GM21526 (cell line): ENCODE measurements at regions not wholly inside any gene's neighbourhood (a gene's known extent, or its start where the extent isn't known, plus 50 kb on each side); places are given as distances from the start of the nearest gene placed in this dataset.
"Not testable (repeated sequence)": the region's sequence is repeated elsewhere in the genome, so short reads cannot be mapped to it uniquely, and the experiment has no call there.

Source experiments
- ATAC-seq: cut with Tn5 transposase; IDR thresholded peaks from one replicate; pipeline ENCODE4 v1.9.1; 2021; ENCODE audit warnings: moderate library complexity; ENCODE audit not compliant: unreplicated experiment, low FRiP score

GRCh38 chr11:90446207-90446606, 223.4 kb upstream of the CHORDC1 start:
- ATAC-seq, result no peak

DNA sequence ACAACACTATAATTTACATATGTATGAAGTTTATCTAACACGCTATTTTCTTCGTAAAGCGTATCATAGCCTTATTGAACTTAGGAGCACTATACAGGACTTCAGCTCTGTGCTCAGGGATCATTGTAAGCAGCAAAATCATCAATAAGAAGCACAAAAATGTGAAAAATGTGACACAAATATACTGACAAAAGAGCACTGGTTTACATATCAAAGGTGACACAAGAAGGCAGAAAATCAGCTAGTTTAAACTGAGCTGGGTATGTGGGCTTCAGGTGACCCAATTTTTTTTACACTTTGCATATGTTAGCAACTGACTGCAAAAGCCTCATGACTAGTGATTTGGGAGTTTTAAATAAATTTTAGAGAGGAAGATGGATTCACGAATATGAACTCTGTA, 215.2 kb upstream of the CHORDC1 start:
- no peak for ATAC-seq

- ATAC-seq, result no peak
Measured at GRCh38 chr11:90434858-90435257, 212.0 kb upstream of the CHORDC1 start.

- ATAC-seq, result no peak
Measured at GRCh38 chr11:90428836-90429235, 206.0 kb upstream of the CHORDC1 start.

GRCh38 chr11:90426442-90426841, 203.6 kb upstream of the CHORDC1 start:
- no peak for ATAC-seq

GRCh38 chr11:90423378-90423777, 200.5 kb upstream of the CHORDC1 start:
- no peak for ATAC-seq

DNA sequence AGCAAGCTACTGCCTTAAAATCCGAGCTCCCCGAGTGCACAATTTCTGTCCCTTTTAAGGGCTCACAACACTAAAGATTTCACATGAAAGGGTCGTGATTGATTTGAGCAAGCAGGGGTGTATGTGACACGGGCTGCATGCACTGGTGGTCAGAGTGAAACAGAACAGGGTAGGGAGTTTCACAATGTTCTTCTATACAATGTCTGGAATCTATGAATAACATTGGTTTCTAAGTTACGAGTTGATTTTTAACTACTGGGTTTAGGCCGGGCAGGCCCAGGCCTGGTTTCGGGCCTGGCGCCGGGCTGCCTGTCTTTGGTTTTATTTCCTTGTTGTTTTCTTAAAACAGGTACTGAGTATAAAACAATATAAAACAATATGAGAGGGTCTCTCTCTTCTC, 199.9 kb upstream of the CHORDC1 start:
- ATAC-seq, result not testable (repeated sequence)

- no peak for ATAC-seq
Measured at GRCh38 chr11:90414221-90414620, 191.4 kb upstream of the CHORDC1 start.

- no peak for ATAC-seq
Measured at GRCh38 chr11:90407350-90407749, 184.5 kb upstream of the CHORDC1 start.

DNA sequence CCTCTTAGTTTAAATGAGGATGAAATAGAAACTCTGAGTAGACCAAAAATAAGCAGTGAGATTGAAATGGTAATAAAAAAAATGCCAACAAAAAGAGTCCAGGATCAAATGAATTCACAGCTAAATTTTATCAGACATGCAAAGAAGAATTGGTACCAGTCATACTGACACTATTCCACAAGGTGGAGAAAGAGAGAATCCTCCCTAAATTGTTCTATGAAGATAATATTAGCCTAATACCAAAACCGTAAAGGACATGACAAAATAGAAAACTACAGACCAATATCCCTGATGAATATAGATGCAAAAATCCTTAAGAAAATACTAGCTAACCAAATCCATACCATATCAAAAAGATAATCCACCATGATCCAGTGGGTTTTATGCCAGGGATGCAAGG, 169.8 kb upstream of the CHORDC1 start:
- no peak for ATAC-seq

DNA sequence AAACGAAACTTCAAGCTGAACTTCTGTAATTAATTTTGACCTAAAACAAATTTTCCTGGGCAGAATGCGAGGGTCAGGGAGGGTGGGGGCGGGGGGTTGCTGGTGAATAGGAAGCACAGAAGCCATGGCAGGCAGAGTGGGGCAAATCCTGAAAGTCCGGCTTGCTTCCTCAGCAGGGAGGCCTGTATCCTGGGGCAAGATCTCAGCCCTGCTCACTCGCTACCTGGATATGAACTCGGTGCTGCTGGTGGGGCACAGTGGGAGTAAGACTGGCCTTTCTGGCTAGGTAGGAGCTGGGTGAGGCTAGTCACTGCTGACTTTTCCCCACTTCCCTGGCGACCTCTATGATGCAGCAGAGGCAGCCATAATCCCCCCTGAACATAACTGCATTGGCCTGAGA, 168.9 kb upstream of the CHORDC1 start:
- ATAC-seq, result no peak

GRCh38 chr11:90380206-90380605, 157.4 kb upstream of the CHORDC1 start:
- no peak for ATAC-seq

GRCh38 chr11:90373971-90374370, 151.1 kb upstream of the CHORDC1 start:
- no peak for ATAC-seq

GRCh38 chr11:90364527-90364926, 141.7 kb upstream of the CHORDC1 start:
- no peak for ATAC-seq

GRCh38 chr11:90363739-90364138, 140.9 kb upstream of the CHORDC1 start:
- no peak for ATAC-seq

- ATAC-seq, result no peak
Measured at GRCh38 chr11:90355200-90355599, 132.4 kb upstream of the CHORDC1 start.

GRCh38 chr11:90349731-90350130, 126.9 kb upstream of the CHORDC1 start:
- ATAC-seq, result no peak

- ATAC-seq, result no peak
Measured at GRCh38 chr11:90344546-90344945, 121.7 kb upstream of the CHORDC1 start.

DNA sequence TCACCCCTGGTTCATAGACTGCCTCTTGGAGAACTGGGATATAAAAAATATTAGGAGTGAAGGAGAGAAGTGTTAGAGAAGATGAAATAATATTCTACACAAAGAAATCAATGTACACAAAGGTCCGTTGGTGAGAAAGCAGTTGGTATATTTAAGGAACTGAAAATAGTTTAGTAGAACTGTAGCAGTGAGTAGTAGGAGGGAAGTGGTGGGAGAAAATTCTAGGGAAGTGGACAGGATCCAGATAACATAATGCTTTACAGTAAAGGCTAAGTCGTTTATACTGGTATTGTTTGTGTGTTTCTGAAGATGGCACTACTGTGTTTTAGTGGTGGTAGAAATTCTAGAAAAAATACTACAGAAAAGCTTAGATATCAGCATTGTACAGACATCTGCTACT, 120.8 kb upstream of the CHORDC1 start:
- no peak for ATAC-seq

DNA sequence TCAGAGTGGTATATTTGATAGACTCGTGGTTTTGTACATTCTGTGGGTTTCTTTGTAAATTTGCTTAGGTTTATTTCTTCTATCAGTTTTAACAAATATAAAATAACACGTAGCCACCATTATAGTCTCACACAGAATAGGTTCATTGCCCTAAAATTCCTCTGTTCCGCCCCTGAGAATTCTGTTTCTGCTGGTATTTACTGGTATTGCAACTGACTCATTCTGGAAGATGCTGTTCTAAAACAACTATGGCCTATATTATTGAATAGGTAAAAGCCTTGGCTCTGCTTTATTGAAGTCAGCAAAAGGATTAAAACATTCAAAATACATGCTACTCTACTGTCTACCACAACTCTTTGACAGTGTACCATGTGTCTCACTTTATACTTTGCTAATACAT, 119.1 kb upstream of the CHORDC1 start:
- no peak for ATAC-seq

- no peak for ATAC-seq
Measured at GRCh38 chr11:90332415-90332814, 109.6 kb upstream of the CHORDC1 start.

- ATAC-seq, result no peak
Measured at GRCh38 chr11:90330632-90331031, 107.8 kb upstream of the CHORDC1 start.

GRCh38 chr11:90329043-90329442, 106.2 kb upstream of the CHORDC1 start:
- ATAC-seq, result no peak
